ENCODE measurements at regions not wholly inside any gene's neighbourhood (a gene's known extent, or its start where the extent isn't known, plus 50 kb on each side); places are given as distances from the start of the nearest gene placed in this dataset.
A peak's percentile ranks its signal among the peaks of the same experiment; 100 is the strongest.

DNA sequence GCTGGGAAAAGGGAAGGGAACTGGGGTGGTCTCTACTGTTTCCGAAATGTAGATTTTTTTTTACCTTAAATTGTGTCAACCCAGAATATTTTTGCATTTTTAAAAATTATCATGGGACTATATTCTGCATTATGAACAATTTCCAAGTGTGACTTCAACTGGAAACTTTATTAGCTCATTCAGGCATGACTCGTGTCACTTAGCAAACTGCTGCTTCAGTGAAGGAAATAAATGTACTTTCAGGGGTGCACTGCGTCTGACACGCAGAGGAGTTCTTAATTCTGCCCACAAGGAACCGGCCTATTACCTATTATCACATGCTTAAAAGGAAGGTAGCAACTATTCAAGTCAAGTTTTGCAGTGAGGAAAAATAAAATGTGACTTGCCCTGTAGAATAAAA, 291.3 kb upstream of the PRDM1 start:
- no CpG with 5 or more reads among the region's 5 CpGs for whole genome bisulfite sequencing (ENCODE audit: insufficient coverage)
- no peak overlapping the region for H3K4me3 ChIP-seq (ENCODE audit: low read depth, low read length)
- H3K4me1 ChIP-seq (ENCODE audit: control insufficient read depth, insufficient read depth, low read length), result peaks cover 6% of the 10 kb centered on the region
- H3K27ac ChIP-seq (ENCODE audit: low read depth, low read length), result no peak overlapping the region
- peak in 1 of 6 donors; percentile 14 for DNase-seq (ENCODE audit: low read depth in 4 of 6, low spot score in 6 of 6)
- H3K36me3 ChIP-seq (ENCODE audit: control insufficient read depth, insufficient read depth, low read length), result no peaks in the 10 kb centered on the region
- no peaks in the 10 kb centered on the region for H3K27me3 ChIP-seq (ENCODE audit: control insufficient read depth, insufficient read depth, low read length)
- no peaks in the 10 kb centered on the region for H3K9me3 ChIP-seq (ENCODE audit: control insufficient read depth, insufficient read depth, low read length)

DNA sequence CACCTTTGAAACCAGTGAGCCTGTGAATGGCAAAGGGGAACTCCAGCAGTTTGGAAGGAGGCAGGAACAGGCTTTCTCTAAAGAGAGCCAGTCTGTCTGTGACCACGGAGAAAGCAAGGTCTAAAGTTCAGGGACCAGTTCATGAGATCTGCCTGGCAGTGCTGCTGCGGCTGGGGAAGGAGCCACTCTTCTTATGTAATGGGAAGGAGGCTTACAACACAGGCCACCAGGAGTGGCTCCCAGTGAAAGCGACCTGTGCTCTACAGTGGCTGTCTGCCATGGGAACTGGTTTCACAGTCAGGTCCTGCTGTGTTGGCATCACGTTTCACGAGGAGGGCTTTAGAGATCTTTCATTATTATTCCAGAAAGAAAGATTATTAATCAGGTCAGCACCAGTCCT, 291.9 kb upstream of the PRDM1 start:
- 46% methylated on average over 3 of the region's 5 CpGs for WGBS (ENCODE audit: insufficient coverage)
- H3K4me3 ChIP-seq (ENCODE audit: low read depth, low read length), result no peak overlapping the region
- H3K27me3 ChIP-seq (ENCODE audit: control insufficient read depth, insufficient read depth, low read length), result no peaks in the 10 kb centered on the region
- peaks cover 6% of the 10 kb centered on the region for H3K4me1 ChIP-seq (ENCODE audit: control insufficient read depth, insufficient read depth, low read length)
- H3K9me3 ChIP-seq (ENCODE audit: control insufficient read depth, insufficient read depth, low read length), result no peaks in the 10 kb centered on the region
- no peak for DNase-seq (ENCODE audit: low read depth in 4 of 6, low spot score in 6 of 6)
- no peaks in the 10 kb centered on the region for H3K36me3 ChIP-seq (ENCODE audit: control insufficient read depth, insufficient read depth, low read length)
- no peak overlapping the region for H3K27ac ChIP-seq (ENCODE audit: low read depth, low read length)

DNA sequence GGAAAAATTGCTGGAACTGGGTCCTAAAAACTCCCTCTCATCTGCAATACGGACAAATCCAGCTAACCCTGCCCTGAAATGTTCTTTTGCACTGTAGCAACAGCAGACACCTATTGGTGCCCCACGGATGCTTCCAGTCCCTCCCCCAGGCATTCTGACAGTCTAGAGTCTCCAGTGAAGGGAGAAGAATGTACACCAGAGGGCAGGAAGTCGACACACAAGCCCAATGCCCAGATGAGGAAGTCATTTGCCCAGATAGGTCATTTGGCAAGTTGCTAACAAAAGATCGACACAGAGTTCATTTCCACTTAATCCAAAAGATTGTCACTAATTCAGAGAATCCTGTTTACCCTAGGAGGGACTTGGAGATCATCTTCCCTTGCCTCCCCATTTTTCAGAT, 293.0 kb upstream of the PRDM1 start:
- Histone ChIP-seq H3K27ac (ENCODE audit: low read depth, low read length) (no peak overlapping the region), H3K4me3 (ENCODE audit: low read depth, low read length) (no peak overlapping the region), H3K36me3 (ENCODE audit: control insufficient read depth, insufficient read depth, low read length) (no peaks in the 10 kb centered on the region), H3K9me3 (ENCODE audit: control insufficient read depth, insufficient read depth, low read length) (no peaks in the 10 kb centered on the region), H3K27me3 (ENCODE audit: control insufficient read depth, insufficient read depth, low read length) (no peaks in the 10 kb centered on the region), H3K4me1 (ENCODE audit: control insufficient read depth, insufficient read depth, low read length) (peaks cover 6% of the 10 kb centered on the region)
- 55% methylated on average over 3 of the region's 4 CpGs for WGBS (ENCODE audit: insufficient coverage)
- DNase-seq (ENCODE audit: low read depth in 4 of 6, low spot score in 6 of 6), result no peak

DNA sequence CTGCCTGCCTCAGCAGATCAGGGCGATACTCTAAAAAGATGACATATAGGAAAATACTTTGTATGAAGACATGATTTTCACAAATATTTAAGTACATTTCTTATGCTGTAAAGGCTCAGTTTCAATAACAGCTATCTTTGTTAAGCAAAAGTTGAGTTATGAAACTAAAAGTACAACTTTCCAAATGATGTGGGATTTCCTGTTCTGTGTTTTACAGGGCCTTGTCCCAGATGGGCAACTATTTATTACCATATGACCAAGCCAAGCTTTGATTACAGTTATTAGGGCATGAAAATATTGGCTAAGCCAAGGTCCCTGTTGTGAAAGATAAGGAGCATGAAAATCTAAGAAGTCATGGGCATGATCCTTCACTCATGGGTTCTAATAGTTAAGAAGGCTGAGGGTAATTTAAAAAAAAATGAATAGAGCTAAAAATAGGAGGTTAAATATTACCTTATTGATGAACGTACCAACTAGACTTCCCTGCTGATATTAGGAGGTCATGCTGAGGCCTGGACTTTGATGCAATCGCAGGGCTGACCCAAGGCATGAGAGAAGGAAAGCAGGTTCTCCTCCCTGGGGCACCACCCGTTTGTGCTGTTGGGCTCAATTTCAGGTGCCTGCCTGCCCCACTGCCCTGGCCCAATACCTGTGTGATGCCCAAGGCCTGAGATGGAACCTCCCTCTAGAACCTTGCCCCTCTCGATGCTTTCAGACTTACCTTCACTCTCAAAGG, 294.4 kb upstream of the PRDM1 start:
- Histone ChIP-seq H3K9me3 (ENCODE audit: control insufficient read depth, insufficient read depth, low read length) (no peaks in the 10 kb centered on the region), H3K4me1 (ENCODE audit: control insufficient read depth, insufficient read depth, low read length) (peaks cover 6% of the 10 kb centered on the region), H3K36me3 (ENCODE audit: control insufficient read depth, insufficient read depth, low read length) (no peaks in the 10 kb centered on the region), H3K27ac (ENCODE audit: low read depth, low read length) (no peak overlapping the region), H3K4me3 (ENCODE audit: low read depth, low read length) (no peak overlapping the region), H3K27me3 (ENCODE audit: control insufficient read depth, insufficient read depth, low read length) (no peaks in the 10 kb centered on the region)
- WGBS (ENCODE audit: insufficient coverage), result 90% methylated on average over 3 of the region's 5 CpGs
- DNase-seq (ENCODE audit: low read depth in 4 of 6, low spot score in 6 of 6), result no peak

DNA sequence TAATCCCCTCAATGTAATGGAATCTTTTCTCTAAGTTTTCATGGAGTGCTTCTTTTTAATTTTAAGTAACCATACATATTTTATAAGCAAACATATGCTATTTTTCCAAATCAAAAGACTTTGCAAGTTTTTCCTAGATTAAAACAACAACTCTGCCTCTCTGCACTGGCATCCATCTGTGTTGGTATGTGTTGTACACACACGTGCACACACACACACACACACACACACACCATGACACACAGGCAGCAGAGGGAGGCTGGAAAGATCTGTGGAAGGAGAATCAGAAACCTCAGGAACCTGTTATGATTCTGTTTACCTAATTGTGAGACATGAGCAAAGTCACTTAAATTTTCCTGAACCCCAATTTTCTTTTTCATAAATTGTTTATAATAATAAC, 295.0 kb upstream of the PRDM1 start:
- Histone ChIP-seq H3K27me3 (ENCODE audit: control insufficient read depth, insufficient read depth, low read length) (no peaks in the 10 kb centered on the region), H3K9me3 (ENCODE audit: control insufficient read depth, insufficient read depth, low read length) (no peaks in the 10 kb centered on the region), H3K4me1 (ENCODE audit: control insufficient read depth, insufficient read depth, low read length) (peaks cover 6% of the 10 kb centered on the region), H3K36me3 (ENCODE audit: control insufficient read depth, insufficient read depth, low read length) (no peaks in the 10 kb centered on the region), H3K27ac (ENCODE audit: low read depth, low read length) (no peak overlapping the region), H3K4me3 (ENCODE audit: low read depth, low read length) (no peak overlapping the region)
- DNase-seq (ENCODE audit: low read depth in 4 of 6, low spot score in 6 of 6), result no peak
- WGBS (ENCODE audit: insufficient coverage), result no CpG with 5 or more reads among the region's 1 CpG

DNA sequence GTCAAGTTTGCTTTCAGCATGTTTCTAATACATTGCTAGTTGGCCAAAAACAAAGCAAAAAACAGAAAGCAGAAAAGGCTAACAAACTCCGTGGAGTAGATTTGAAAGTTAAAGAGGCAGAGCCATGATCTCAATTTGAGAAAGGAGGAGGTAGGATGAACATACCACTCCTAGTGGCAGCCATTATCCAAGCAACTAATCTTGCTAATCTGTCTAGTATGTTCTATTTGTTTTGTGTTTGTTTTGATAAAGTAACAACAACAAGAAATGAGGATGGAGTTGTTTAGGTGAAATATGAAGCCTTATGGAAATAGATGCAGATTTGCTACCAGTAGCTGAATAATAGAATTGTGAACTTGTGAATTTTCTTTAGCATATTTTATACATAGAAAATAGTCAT, 295.5 kb upstream of the PRDM1 start:
- no CpG with 5 or more reads among the region's 1 CpG for WGBS (ENCODE audit: insufficient coverage)
- H3K27ac ChIP-seq (ENCODE audit: low read depth, low read length), result no peak overlapping the region
- peaks cover 6% of the 10 kb centered on the region for H3K4me1 ChIP-seq (ENCODE audit: control insufficient read depth, insufficient read depth, low read length)
- DNase-seq (ENCODE audit: low read depth in 4 of 6, low spot score in 6 of 6), result no peak
- no peaks in the 10 kb centered on the region for H3K36me3 ChIP-seq (ENCODE audit: control insufficient read depth, insufficient read depth, low read length)
- H3K27me3 ChIP-seq (ENCODE audit: control insufficient read depth, insufficient read depth, low read length), result no peaks in the 10 kb centered on the region
- H3K9me3 ChIP-seq (ENCODE audit: control insufficient read depth, insufficient read depth, low read length), result no peaks in the 10 kb centered on the region
- H3K4me3 ChIP-seq (ENCODE audit: low read depth, low read length), result no peak overlapping the region

DNA sequence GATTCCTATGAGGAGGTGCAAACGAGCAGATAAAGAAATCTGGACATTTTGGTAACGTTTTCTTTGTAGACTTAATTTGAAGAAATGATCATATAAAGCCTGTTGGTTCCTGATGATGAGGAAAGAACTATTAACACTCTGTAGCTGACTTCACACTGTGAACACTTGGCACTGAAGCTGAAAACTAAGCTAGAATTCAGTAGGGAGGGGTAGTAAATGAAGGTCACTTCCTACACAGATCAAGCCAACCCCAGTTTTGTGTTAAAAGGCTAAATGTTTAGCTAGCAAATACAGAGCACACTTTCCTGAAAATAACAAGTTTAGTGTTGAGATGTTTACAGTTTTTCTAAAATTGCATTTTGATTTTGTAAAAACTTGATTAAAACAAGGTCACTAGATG, 296.2 kb upstream of the PRDM1 start:
- DNase-seq (ENCODE audit: low read depth in 4 of 6, low spot score in 6 of 6), result peak in 2 of 6 donors; percentile 16 to 26
- WGBS (ENCODE audit: insufficient coverage), result 45% methylated on average over 2 of the region's 2 CpGs

DNA sequence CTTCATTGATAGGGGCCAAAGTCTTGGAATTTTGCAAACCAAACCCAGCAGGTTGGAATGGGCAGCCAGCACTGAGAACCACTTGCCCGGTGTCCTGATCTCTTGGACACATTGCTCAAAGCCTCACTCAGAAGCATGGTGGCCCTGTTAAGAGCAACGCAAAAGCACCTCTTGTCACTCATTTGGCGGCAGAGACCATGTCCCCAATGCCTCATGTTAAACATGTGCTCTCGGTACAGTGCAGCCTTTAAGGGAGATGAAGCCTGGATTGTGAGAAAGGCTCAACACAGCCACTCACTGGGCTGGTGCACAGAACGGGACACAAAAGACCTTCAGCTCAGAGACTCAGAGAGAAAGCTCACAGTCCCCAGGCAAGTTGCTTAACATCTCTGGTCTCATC, 298.4 kb upstream of the PRDM1 start:
- 78% methylated on average over 5 of the region's 5 CpGs for WGBS (ENCODE audit: insufficient coverage)
- Histone ChIP-seq H3K4me3 (ENCODE audit: low read depth, low read length) (no peak overlapping the region), H3K4me1 (ENCODE audit: control insufficient read depth, insufficient read depth, low read length) (peaks cover 2% of the 10 kb centered on the region), H3K27me3 (ENCODE audit: control insufficient read depth, insufficient read depth, low read length) (no peaks in the 10 kb centered on the region), H3K36me3 (ENCODE audit: control insufficient read depth, insufficient read depth, low read length) (no peaks in the 10 kb centered on the region), H3K9me3 (ENCODE audit: control insufficient read depth, insufficient read depth, low read length) (no peaks in the 10 kb centered on the region), H3K27ac (ENCODE audit: low read depth, low read length) (no peak overlapping the region)
- DNase-seq (ENCODE audit: low read depth in 4 of 6, low spot score in 6 of 6), result no peak

More for the DNA sequence above, 296.2 kb upstream of the PRDM1 start:
- Histone ChIP-seq H3K27ac (ENCODE audit: low read depth, low read length) (no peak overlapping the region), H3K36me3 (ENCODE audit: control insufficient read depth, insufficient read depth, low read length) (no peaks in the 10 kb centered on the region), H3K27me3 (ENCODE audit: control insufficient read depth, insufficient read depth, low read length) (no peaks in the 10 kb centered on the region), H3K4me3 (ENCODE audit: low read depth, low read length) (no peak overlapping the region), H3K4me1 (ENCODE audit: control insufficient read depth, insufficient read depth, low read length) (peaks cover 6% of the 10 kb centered on the region), H3K9me3 (ENCODE audit: control insufficient read depth, insufficient read depth, low read length) (no peaks in the 10 kb centered on the region)

DNA sequence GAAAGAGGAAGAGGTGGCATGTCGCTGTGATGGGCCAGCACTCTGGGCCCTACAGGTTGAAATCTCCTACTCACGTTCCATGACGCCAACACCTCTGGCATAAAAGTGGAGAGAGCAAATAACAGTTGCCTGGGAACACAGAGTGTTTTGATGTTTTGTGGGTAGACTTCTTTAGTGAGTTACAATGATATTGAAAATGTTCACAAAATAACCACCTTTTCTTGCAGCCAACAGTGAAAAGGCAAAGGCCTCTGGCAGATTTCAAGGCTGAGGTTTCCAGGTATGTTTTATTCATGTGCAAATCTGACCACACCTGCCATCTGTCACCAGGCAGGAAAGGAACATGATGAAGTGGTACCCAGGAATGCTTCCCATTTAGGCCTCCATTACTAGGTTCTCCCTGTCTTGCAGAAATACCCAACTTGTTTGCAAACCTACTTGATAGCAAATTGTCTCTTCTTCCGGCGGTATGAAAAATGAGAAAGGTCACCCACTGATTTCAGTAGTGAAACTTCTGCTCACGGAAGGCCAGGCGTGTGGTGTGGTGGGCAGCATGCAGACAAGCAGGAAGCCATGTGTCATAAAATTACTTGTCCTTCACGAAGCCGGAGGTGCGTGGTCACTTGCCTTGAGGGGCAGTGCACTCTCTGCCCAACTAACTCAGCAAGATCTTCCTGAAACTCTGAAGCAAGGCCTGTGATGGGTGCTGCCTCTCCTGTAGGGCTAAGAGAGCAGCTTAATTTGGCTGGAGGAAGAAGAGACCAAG, 299.1 kb upstream of the PRDM1 start:
- DNase-seq (ENCODE audit: low read depth in 4 of 6, low spot score in 6 of 6), result no peak
- no peaks in the 10 kb centered on the region for H3K9me3 ChIP-seq (ENCODE audit: control insufficient read depth, insufficient read depth, low read length)
- H3K4me1 ChIP-seq (ENCODE audit: control insufficient read depth, insufficient read depth, low read length), result peaks cover 2% of the 10 kb centered on the region
- H3K27ac ChIP-seq (ENCODE audit: low read depth, low read length), result no peak overlapping the region
- H3K4me3 ChIP-seq (ENCODE audit: low read depth, low read length), result no peak overlapping the region
- 96% methylated on average over 8 of the region's 10 CpGs for WGBS (ENCODE audit: insufficient coverage)
- H3K36me3 ChIP-seq (ENCODE audit: control insufficient read depth, insufficient read depth, low read length), result no peaks in the 10 kb centered on the region
- no peaks in the 10 kb centered on the region for H3K27me3 ChIP-seq (ENCODE audit: control insufficient read depth, insufficient read depth, low read length)

DNA sequence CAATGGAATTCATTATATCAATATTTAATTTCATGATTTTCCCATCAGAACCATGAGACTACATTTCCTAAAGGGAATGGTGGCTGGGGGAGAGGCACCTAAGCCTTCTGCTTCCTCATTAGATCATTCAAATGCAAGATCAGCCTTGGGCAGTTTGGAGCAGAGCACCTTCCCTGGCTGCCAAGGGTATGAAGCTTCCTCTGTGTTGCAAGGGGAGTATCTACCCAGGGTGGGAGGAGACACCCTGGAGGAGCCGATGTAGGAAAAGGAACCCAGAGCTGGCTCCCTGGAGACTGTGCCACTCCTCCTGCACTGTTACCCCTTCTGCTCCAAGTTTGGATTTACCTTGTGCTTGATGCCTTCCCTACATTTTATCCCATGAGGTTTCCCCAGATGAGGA, 299.7 kb upstream of the PRDM1 start:
- H3K4me1 ChIP-seq (ENCODE audit: control insufficient read depth, insufficient read depth, low read length), result peaks cover 2% of the 10 kb centered on the region
- H3K4me3 ChIP-seq (ENCODE audit: low read depth, low read length), result no peak overlapping the region
- no peaks in the 10 kb centered on the region for H3K36me3 ChIP-seq (ENCODE audit: control insufficient read depth, insufficient read depth, low read length)
- WGBS (ENCODE audit: insufficient coverage), result 80% methylated on average over 1 of the region's 1 CpG
- no peak for DNase-seq (ENCODE audit: low read depth in 4 of 6, low spot score in 6 of 6)
- no peaks in the 10 kb centered on the region for H3K27me3 ChIP-seq (ENCODE audit: control insufficient read depth, insufficient read depth, low read length)
- H3K27ac ChIP-seq (ENCODE audit: low read depth, low read length), result no peak overlapping the region
- no peaks in the 10 kb centered on the region for H3K9me3 ChIP-seq (ENCODE audit: control insufficient read depth, insufficient read depth, low read length)

Measured in spinal cord (tissue), 9 donors.